ENCODE measurements at regions not wholly inside any gene's neighbourhood (a gene's known extent, or its start where the extent isn't known, plus 50 kb on each side); places are given as distances from the start of the nearest gene placed in this dataset.
A peak's percentile ranks its signal among the peaks of the same experiment; 100 is the strongest.
"Not testable (repeated sequence)": the region's sequence is repeated elsewhere in the genome, so short reads cannot be mapped to it uniquely, and the experiment has no call there.

DNA sequence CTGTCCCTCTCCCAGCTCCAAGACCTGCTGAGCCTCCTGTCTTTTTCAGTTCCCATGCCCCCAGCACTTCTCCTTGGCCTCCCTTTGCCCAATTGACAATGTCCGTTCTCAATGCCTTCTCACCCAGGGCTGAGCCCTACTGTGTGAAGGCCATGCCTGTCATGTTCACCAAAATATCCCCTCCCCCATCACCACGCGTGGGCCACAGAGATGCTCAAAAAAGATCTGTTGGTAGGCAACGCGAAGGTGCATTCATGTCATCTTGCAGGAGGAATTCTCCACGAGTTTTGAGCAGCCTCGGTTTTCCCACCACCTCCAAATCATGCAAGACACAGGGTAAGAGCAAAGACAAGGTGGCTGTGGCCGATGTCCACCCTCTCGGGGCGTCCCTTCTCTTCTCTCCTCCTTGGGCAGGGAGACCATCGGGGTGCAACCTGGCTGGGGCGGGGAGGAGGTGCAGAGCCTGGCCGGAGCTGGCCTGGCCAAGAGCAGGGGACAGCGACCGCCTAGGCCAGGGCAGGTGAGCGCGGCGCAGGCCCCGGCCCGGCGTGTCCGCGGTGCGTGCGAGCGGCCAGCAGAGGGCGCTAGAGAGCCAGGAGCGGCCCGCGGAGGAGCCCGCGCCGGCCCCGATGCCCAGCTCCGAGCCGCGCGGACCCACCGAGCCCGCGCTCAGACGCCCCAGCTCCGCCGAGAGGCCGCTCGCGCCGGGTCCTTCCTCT is 56.3 kb upstream of the KRTAP5-11 start:
- H3K9me3 ChIP-seq (ENCODE audit: severe bottlenecking); H3K27me3 ChIP-seq (ENCODE audit: insufficient read depth, low read depth, severe bottlenecking); H3K36me3 ChIP-seq; H3K27ac ChIP-seq: not testable (repeated sequence)
- H3K4me3 ChIP-seq (ENCODE audit: low read depth, low read length): peak overlapping the region; percentile 51
- peak; percentile 52 for DNase-seq
- TF ChIP-seq, protein P1, sequence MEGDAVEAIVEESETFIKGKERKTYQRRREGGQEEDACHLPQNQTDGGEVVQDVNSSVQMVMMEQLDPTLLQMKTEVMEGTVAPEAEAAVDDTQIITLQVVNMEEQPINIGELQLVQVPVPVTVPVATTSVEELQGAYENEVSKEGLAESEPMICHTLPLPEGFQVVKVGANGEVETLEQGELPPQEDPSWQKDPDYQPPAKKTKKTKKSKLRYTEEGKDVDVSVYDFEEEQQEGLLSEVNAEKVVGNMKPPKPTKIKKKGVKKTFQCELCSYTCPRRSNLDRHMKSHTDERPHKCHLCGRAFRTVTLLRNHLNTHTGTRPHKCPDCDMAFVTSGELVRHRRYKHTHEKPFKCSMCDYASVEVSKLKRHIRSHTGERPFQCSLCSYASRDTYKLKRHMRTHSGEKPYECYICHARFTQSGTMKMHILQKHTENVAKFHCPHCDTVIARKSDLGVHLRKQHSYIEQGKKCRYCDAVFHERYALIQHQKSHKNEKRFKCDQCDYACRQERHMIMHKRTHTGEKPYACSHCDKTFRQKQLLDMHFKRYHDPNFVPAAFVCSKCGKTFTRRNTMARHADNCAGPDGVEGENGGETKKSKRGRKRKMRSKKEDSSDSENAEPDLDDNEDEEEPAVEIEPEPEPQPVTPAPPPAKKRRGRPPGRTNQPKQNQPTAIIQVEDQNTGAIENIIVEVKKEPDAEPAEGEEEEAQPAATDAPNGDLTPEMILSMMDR (IDR thresholded peaks at IDR 0.05; ENCODE audit: low read depth, low read length): peak; percentile 72

DNA sequence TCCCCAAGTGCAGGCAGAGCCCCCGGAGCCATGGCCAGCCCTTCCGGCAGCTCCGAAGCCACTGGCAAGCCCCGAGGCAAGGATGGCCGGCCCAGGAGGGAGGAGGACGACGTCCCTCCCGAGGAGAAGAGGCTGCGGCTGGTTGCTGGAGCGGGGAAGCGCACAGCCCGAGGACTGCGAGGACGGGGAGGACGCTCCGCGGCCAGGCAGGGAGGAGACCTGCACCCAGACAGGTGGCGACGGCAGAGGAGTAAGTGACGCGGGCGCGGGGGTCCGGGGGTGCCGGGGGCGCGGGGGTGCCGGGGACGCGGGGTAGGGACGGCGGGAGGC is 56.8 kb upstream of the KRTAP5-11 start:
- not testable (repeated sequence) for H3K27me3 ChIP-seq (ENCODE audit: insufficient read depth, low read depth, severe bottlenecking); H3K9me3 ChIP-seq (ENCODE audit: severe bottlenecking); H3K27ac ChIP-seq; H3K36me3 ChIP-seq
- H3K4me3 ChIP-seq (ENCODE audit: low read depth, low read length): peak overlapping the region; percentile 51
- peak; percentile 46 for DNase-seq

DNA sequence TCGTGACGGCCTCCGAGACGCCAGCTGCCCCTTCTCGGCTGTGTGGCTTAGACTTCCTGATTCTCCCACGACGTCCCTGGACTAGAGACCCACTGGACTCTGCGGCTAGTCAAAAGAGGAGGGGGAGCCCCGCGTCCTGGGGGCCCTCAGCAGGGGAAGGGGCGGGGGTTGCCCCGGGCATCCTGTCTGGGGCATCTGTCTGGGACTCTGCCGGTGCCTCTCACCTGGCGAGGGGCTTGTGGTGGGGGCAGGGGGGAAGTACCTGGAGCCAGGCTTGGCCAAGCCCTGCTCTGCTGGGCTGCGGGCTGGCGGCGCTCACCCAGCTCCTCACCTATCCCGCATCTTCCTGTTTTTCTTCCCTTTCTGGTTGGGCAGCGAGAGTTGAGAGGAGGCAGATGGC is 57.2 kb upstream of the KRTAP5-11 start:
- H3K27ac ChIP-seq; DNase-seq; H3K9me3 ChIP-seq (ENCODE audit: severe bottlenecking); H3K27me3 ChIP-seq (ENCODE audit: insufficient read depth, low read depth, severe bottlenecking); H3K36me3 ChIP-seq: not testable (repeated sequence)
- H3K4me3 ChIP-seq (ENCODE audit: low read depth, low read length): peak overlapping the region; percentile 51

- DNase-seq; H3K27me3 ChIP-seq (ENCODE audit: insufficient read depth, low read depth, severe bottlenecking); H3K36me3 ChIP-seq; H3K27ac ChIP-seq; H3K4me3 ChIP-seq (ENCODE audit: low read depth, low read length); H3K9me3 ChIP-seq (ENCODE audit: severe bottlenecking): not testable (repeated sequence)
These were observed 64.4 kb upstream of the KRTAP5-11 start for GRCh38 chr11:71647078-71647477.

- not testable (repeated sequence) for H3K27ac ChIP-seq; H3K4me3 ChIP-seq (ENCODE audit: low read depth, low read length); DNase-seq; H3K27me3 ChIP-seq (ENCODE audit: insufficient read depth, low read depth, severe bottlenecking); H3K36me3 ChIP-seq; H3K9me3 ChIP-seq (ENCODE audit: severe bottlenecking)
These were observed 70.3 kb upstream of the KRTAP5-11 start for GRCh38 chr11:71652998-71653397.

GRCh38 chr11:71654423-71654822 is 71.7 kb upstream of the KRTAP5-11 start:
- not testable (repeated sequence) for DNase-seq; H3K27ac ChIP-seq; H3K4me3 ChIP-seq (ENCODE audit: low read depth, low read length); H3K27me3 ChIP-seq (ENCODE audit: insufficient read depth, low read depth, severe bottlenecking); H3K9me3 ChIP-seq (ENCODE audit: severe bottlenecking); H3K36me3 ChIP-seq

- H3K27me3 ChIP-seq (ENCODE audit: insufficient read depth, low read depth, severe bottlenecking); H3K27ac ChIP-seq; DNase-seq; H3K9me3 ChIP-seq (ENCODE audit: severe bottlenecking); H3K4me3 ChIP-seq (ENCODE audit: low read depth, low read length); H3K36me3 ChIP-seq: not testable (repeated sequence)
These were observed 72.4 kb upstream of the KRTAP5-11 start for GRCh38 chr11:71655041-71655440.

DNA sequence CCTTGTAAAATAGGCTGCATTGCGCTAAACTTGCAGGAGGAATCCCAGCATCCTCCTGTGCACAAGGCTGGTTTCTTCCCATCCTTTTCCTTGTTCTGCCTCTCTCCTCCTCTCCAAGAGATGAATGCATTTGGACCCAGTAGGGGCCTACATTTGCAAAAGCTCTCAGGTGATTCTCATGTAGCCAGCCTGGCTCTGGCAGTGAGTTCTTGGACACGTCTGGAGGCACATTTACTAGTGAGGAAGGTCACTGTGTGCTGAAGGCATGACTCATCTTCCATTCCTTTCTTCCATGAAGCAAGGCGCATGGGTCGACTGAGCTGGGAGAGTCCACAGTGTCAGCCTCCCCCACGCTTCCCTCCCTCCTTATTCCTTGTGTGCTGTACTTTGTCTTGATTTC is 73.8 kb upstream of the KRTAP5-11 start:
- H3K4me3 ChIP-seq (ENCODE audit: low read depth, low read length); H3K9me3 ChIP-seq (ENCODE audit: severe bottlenecking); H3K36me3 ChIP-seq; H3K27ac ChIP-seq; DNase-seq; H3K27me3 ChIP-seq (ENCODE audit: insufficient read depth, low read depth, severe bottlenecking): not testable (repeated sequence)

- H3K4me3 ChIP-seq (ENCODE audit: low read depth, low read length): not testable (repeated sequence)
These were observed 82.3 kb upstream of the KRTAP5-11 start for GRCh38 chr11:71664941-71665340.

GRCh38 chr11:71698110-71698509 is 115.4 kb upstream of the KRTAP5-11 start:
- not testable (repeated sequence) for H3K4me3 ChIP-seq (ENCODE audit: low read depth, low read length); H3K27me3 ChIP-seq (ENCODE audit: insufficient read depth, low read depth, severe bottlenecking); H3K9me3 ChIP-seq (ENCODE audit: severe bottlenecking); H3K27ac ChIP-seq; H3K36me3 ChIP-seq; DNase-seq

More at GRCh38 chr11:71664941-71665340, 82.3 kb upstream of the KRTAP5-11 start:
- H3K36me3 ChIP-seq; H3K27ac ChIP-seq; H3K27me3 ChIP-seq (ENCODE audit: insufficient read depth, low read depth, severe bottlenecking); DNase-seq; H3K9me3 ChIP-seq (ENCODE audit: severe bottlenecking): not testable (repeated sequence)

Data from WERI-Rb-1 (cell line).